MM.1S (cell line): ENCODE measurements at regions not wholly inside any gene's neighbourhood (a gene's known extent, or its start where the extent isn't known, plus 50 kb on each side); places are given as distances from the start of the nearest gene placed in this dataset.

Experiments
- CTCF ChIP-seq: fragments of 300-600 bp; sonication (generic); IDR thresholded peaks from 2 replicates; pipeline ENCODE4 v1.5.1; 2016; ENCODE audit warnings: antibody characterized with exemption, low read length, mixed read lengths
- EZH2 ChIP-seq: fragments of 300-600 bp; sonication (generic); optimal IDR thresholded peaks from 2 replicates; pipeline ENCODE3; 2017; ENCODE audit warnings: low read depth, mild to moderate bottlenecking, antibody characterized with exemption, low read length, mixed read lengths
- EZH2phosphoT487 ChIP-seq: fragments of 300-600 bp; sonication (generic); IDR thresholded peaks from 2 replicates; pipeline ENCODE4 v1.6.1; 2018; ENCODE audit warnings: antibody characterized with exemption, low read length

- TF ChIP-seq CTCF (no peak), EZH2phosphoT487 (no peak), EZH2 (no peak)
These were observed 92.0 kb downstream of the LSMEM1 start for GRCh38 chr7:112572669-112573301.
